GM12878 (cell line): ENCODE measurements at regions not wholly inside any gene's neighbourhood (a gene's known extent, or its start where the extent isn't known, plus 50 kb on each side); places are given as distances from the start of the nearest gene placed in this dataset.

ENCODE experiments used
- ATAC-seq: fragments of 200-7000 bp; cut with Tn5 transposase; 3 replicates; pipeline ENCODE4 v1.9.1; 2020; ENCODE audit warnings: mild to moderate bottlenecking, moderate library complexity
- BruUV-seq: library from RNA; stranded (reverse); fragments of 400-500 nt; replicated peaks from 2 replicates; lab custom pipeline; 2021; lab: Mats Ljungman, UMichigan
- CTCF ChIA-PET: fragments of 300-600 bp; sonication (Branson Sonifier 250); formaldehyde crosslinking; extraction: SDS; loops from one replicate; lab custom pipeline; 2021; ENCODE audit warnings: inconsistent platforms; lab: Yijun Ruan, JAX
- POLR2A ChIA-PET: fragments of 350-600 bp; formaldehyde crosslinking; extraction: SDS; loops from one replicate; lab custom pipeline; 2021; ENCODE audit warnings: inconsistent platforms; lab: Charles Lee
- RAD21 ChIA-PET: fragments of 300-600 bp; sonication (Branson Sonifier 250); formaldehyde crosslinking; loops from one replicate; lab custom pipeline; 2023; ENCODE audit warnings: antibody characterized with exemption; ENCODE audit not compliant: unreplicated experiment; lab: Charles Lee
- SMC1A ChIA-PET: fragments of 300-600 bp; sonication (Branson Sonifier 250); formaldehyde crosslinking; loops from one replicate; lab custom pipeline; 2023; ENCODE audit not compliant: unreplicated experiment, uncharacterized antibody; lab: Charles Lee
- DNase-seq: peaks from one replicate; pipeline ENCODE4 v3.0.0-alpha.2; 2011; ENCODE audit warnings: low read depth, low spot score
- FAIRE-seq: peaks from 3 replicates; lab custom pipeline; 2011; peaks lifted over from hg19 to GRCh38; lab: Jason Lieb, UNC
- H2AFZ ChIP-seq: 2 replicates; pipeline ENCODE4 v1.6.0; 2011; ENCODE audit warnings: low read depth, low read length, control low read depth; ENCODE audit not compliant: control insufficient read depth
- H3K27ac ChIP-seq: 2 replicates; pipeline ENCODE4 v1.5.1; 2011; ENCODE audit warnings: control low read depth; ENCODE audit not compliant: control insufficient read depth, insufficient read depth
- H3K27me3 ChIP-seq, 2 experiments: replicated peaks in 1 of 2; 2 replicates each; pipeline versions ENCODE4 v1.6.0 to v1.6.1; 2011; ENCODE audit warnings: low read length in 1 of 2; ENCODE audit not compliant: control insufficient read depth in 2 of 2, insufficient read depth in 2 of 2
- H3K36me3 ChIP-seq, 2 experiments: 2 replicates each; pipeline ENCODE4 v1.5.1; 2011; ENCODE audit warnings: low read length in 1 of 2; ENCODE audit not compliant: control insufficient read depth in 2 of 2, insufficient read depth in 2 of 2
- H3K4me1 ChIP-seq: 2 replicates; pipeline ENCODE4 v1.6.1; 2011; ENCODE audit warnings: mild to moderate bottlenecking, low read length, moderate library complexity, mixed read lengths; ENCODE audit not compliant: control insufficient read depth, insufficient read depth
- H3K4me2 ChIP-seq: 2 replicates; pipeline ENCODE4 v1.6.0; 2011; ENCODE audit warnings: control low read depth; ENCODE audit not compliant: control insufficient read depth, insufficient read depth
- H3K4me3 ChIP-seq: fragments of 200-600 bp; sonication (generic); 2 replicates; pipeline ENCODE4 v1.5.1; 2016
- H3K79me2 ChIP-seq: 2 replicates; pipeline ENCODE4 v1.6.0; 2011; ENCODE audit warnings: low read length; ENCODE audit not compliant: control insufficient read depth, insufficient read depth
- H3K9ac ChIP-seq: 2 replicates; pipeline ENCODE4 v1.8.0; 2011; ENCODE audit warnings: low read length, control low read depth, mixed read lengths; ENCODE audit not compliant: control insufficient read depth, insufficient read depth
- H3K9me3 ChIP-seq: replicated peaks from 3 replicates; pipeline ENCODE4 v1.5.1; 2011; ENCODE audit warnings: mild to moderate bottlenecking, low read length; ENCODE audit not compliant: control insufficient read depth, insufficient read depth
- H4K20me1 ChIP-seq: 2 replicates; pipeline ENCODE4 v1.6.0; 2011; ENCODE audit not compliant: control insufficient read depth, insufficient read depth
- EP300 ChIP-seq, 2 experiments: fragments of 150-350 bp in 1 of 2; IDR thresholded peaks; 2 replicates each; pipeline ENCODE4 v1.6.1; 2011 to 2012; ENCODE audit warnings: low read depth in 2 of 2, low read length in 2 of 2, borderline replicate concordance in 1 of 2, improper control_type of control experiment in 1 of 2, inconsistent platforms in 1 of 2; ENCODE audit not compliant: control insufficient read depth in 1 of 2
- MEF2A ChIP-seq: IDR thresholded peaks from 2 replicates; pipeline ENCODE4 v1.6.1; 2011; ENCODE audit warnings: low read depth, mild to moderate bottlenecking, low read length, moderate library complexity; ENCODE audit not compliant: insufficient read depth
- POU2F2 ChIP-seq: IDR thresholded peaks from 3 replicates; pipeline ENCODE4 v1.6.1; 2011; ENCODE audit warnings: low read depth, mild to moderate bottlenecking, low read length, borderline replicate concordance
- ZNF274 ChIP-seq: IDR thresholded peaks from one replicate; pipeline ENCODE4 v1.8.0; 2011; ENCODE audit not compliant: insufficient read length, insufficient read depth
- in situ Hi-C: fragments of 300-500 bp; cut with MboI; formaldehyde crosslinking; loops from 9 replicates; pipeline ENCODE4 v1.14.3; 2018; ENCODE audit warnings: mixed read lengths
- intact Hi-C: fragments of 100-400 bp; cut with micrococcal nuclease; formaldehyde crosslinking; loops from one replicate; pipeline ENCODE4 v1.14.2; 2022; ENCODE audit not compliant: unreplicated experiment
- TF ChIP-seq, protein P1 (sequence below): IDR thresholded peaks from 2 replicates; pipeline ENCODE4 v1.6.1; 2012; ENCODE audit warnings: improper control_type of control experiment, low read depth, low read length; ENCODE audit not compliant: insufficient replicate concordance
- TF ChIP-seq, protein P2 (sequence below): IDR thresholded peaks from 2 replicates; pipeline ENCODE4 v1.6.1; 2012; ENCODE audit warnings: low read depth, low read length, improper control_type of control experiment

GRCh38 chr6:85966828-85967227 lies 324.1 kb upstream of the SYNCRIP start (continued):
- TF ChIP-seq, protein P1, sequence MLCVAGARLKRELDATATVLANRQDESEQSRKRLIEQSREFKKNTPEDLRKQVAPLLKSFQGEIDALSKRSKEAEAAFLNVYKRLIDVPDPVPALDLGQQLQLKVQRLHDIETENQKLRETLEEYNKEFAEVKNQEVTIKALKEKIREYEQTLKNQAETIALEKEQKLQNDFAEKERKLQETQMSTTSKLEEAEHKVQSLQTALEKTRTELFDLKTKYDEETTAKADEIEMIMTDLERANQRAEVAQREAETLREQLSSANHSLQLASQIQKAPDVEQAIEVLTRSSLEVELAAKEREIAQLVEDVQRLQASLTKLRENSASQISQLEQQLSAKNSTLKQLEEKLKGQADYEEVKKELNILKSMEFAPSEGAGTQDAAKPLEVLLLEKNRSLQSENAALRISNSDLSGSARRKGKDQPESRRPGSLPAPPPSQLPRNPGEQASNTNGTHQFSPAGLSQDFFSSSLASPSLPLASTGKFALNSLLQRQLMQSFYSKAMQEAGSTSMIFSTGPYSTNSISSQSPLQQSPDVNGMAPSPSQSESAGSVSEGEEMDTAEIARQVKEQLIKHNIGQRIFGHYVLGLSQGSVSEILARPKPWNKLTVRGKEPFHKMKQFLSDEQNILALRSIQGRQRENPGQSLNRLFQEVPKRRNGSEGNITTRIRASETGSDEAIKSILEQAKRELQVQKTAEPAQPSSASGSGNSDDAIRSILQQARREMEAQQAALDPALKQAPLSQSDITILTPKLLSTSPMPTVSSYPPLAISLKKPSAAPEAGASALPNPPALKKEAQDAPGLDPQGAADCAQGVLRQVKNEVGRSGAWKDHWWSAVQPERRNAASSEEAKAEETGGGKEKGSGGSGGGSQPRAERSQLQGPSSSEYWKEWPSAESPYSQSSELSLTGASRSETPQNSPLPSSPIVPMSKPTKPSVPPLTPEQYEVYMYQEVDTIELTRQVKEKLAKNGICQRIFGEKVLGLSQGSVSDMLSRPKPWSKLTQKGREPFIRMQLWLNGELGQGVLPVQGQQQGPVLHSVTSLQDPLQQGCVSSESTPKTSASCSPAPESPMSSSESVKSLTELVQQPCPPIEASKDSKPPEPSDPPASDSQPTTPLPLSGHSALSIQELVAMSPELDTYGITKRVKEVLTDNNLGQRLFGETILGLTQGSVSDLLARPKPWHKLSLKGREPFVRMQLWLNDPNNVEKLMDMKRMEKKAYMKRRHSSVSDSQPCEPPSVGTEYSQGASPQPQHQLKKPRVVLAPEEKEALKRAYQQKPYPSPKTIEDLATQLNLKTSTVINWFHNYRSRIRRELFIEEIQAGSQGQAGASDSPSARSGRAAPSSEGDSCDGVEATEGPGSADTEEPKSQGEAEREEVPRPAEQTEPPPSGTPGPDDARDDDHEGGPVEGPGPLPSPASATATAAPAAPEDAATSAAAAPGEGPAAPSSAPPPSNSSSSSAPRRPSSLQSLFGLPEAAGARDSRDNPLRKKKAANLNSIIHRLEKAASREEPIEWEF: no peak
- TF ChIP-seq, protein P2, sequence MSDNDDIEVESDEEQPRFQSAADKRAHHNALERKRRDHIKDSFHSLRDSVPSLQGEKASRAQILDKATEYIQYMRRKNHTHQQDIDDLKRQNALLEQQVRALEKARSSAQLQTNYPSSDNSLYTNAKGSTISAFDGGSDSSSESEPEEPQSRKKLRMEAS: no peak
- no peak for TF ChIP-seq EP300 (IDR thresholded peaks at IDR 0.05; ENCODE audit: borderline replicate concordance in 1 of 2, control insufficient read depth in 1 of 2, low read depth in 2 of 2, low read length in 2 of 2)
- TF ChIP-seq, all 136 proteins: peak for 0

- Histone ChIP-seq H3K27ac (no peak overlapping the region), H3K27me3 (no peaks in the 10 kb centered on the region), H4K20me1 (no peaks in the 10 kb centered on the region), H3K79me2 (no peaks in the 10 kb centered on the region), H3K4me3 (no peak overlapping the region), H3K4me2 (no peak overlapping the region), H2AFZ (no peak overlapping the region), H3K4me1 (no peaks in the 10 kb centered on the region), H3K36me3 (no peaks in the 10 kb centered on the region), H3K9me3 (no peaks in the 10 kb centered on the region), H3K9ac (no peak overlapping the region)
- intact Hi-C loops: no loop called here
- TF ChIP-seq ZNF274 (no peak), POU2F2 (no peak), MEF2A (no peak)
- in situ Hi-C loops: no loop called here
- DNase-seq (no peak), ATAC-seq (no peak), FAIRE-seq (no peak)
- ChIA-PET CTCF (no interaction called here), SMC1A (interaction anchor here (1.2 kb wide), 1 partner anchor 12 kb away, joined by 4 read pairs; no protein-coding TSS in a partner anchor), POLR2A (no interaction called here), RAD21 (no interaction called here)
- no TSS peak for BruUV-seq
Measured at GRCh38 chr6:85961746-85962145, 319.1 kb upstream of the SYNCRIP start.
